Keratinocyte (primary cell): ENCODE measurements at regions not wholly inside any gene's neighbourhood (a gene's known extent, or its start where the extent isn't known, plus 50 kb on each side); places are given as distances from the start of the nearest gene placed in this dataset.

ENCODE experiments used
- DNase-seq: peaks from one replicate; pipeline ENCODE4 v3.0.0-alpha.2; 2011; ENCODE audit warnings: low read depth, missing footprints, low spot score
- FAIRE-seq: peaks from 2 replicates; lab custom pipeline; 2011; peaks lifted over from hg19 to GRCh38; lab: Jason Lieb, UNC
- H2AFZ ChIP-seq: 2 replicates; pipeline ENCODE4 v1.6.0; 2012; ENCODE audit warnings: low read length, control low read depth, inconsistent platforms; ENCODE audit not compliant: control insufficient read depth
- H3K27ac ChIP-seq: 2 replicates; pipeline ENCODE4 v1.5.1; 2011; ENCODE audit warnings: low read length; ENCODE audit not compliant: control insufficient read depth, insufficient read depth
- H3K27me3 ChIP-seq: 3 replicates; pipeline ENCODE4 v1.6.0; 2011; ENCODE audit warnings: low read length; ENCODE audit not compliant: control insufficient read depth, insufficient read depth; ENCODE audit errors: extremely low read depth
- H3K36me3 ChIP-seq, 2 experiments: 2 replicates in 1 of 2; 3 replicates in 1 of 2; pipeline ENCODE4 v1.5.1; 2011; ENCODE audit warnings: low read length in 2 of 2, mild to moderate bottlenecking in 1 of 2; ENCODE audit not compliant: control insufficient read depth in 2 of 2, insufficient read depth in 2 of 2; ENCODE audit errors: extremely low read depth in 1 of 2
- H3K4me1 ChIP-seq: 3 replicates; pipeline ENCODE4 v1.5.1; 2011; ENCODE audit warnings: low read length; ENCODE audit not compliant: control insufficient read depth, insufficient read depth; ENCODE audit errors: extremely low read depth
- H3K4me2 ChIP-seq: 3 replicates; pipeline ENCODE4 v1.6.0; 2011; ENCODE audit warnings: low read depth, low read length; ENCODE audit not compliant: control insufficient read depth, insufficient read depth; ENCODE audit errors: extremely low read depth
- H3K4me3 ChIP-seq, 3 experiments: fragments of 200-600 bp in 1 of 3; sonication (generic) in 1 of 3; 2 replicates in 2 of 3; 3 replicates in 1 of 3; pipeline ENCODE4 v1.5.1; 2011 to 2016; ENCODE audit warnings: low read length in 3 of 3, mild to moderate bottlenecking in 3 of 3, control low read depth in 2 of 3, inconsistent platforms in 1 of 3, low read depth in 1 of 3, mixed read lengths in 1 of 3, mixed run types in 1 of 3, moderate library complexity in 1 of 3; ENCODE audit not compliant: control insufficient read depth in 2 of 3, insufficient read depth in 2 of 3; ENCODE audit errors: extremely low read depth in 1 of 3
- H3K79me2 ChIP-seq: 2 replicates; pipeline ENCODE4 v1.6.0; 2012; ENCODE audit warnings: low read length; ENCODE audit not compliant: control insufficient read depth, insufficient read depth
- H3K9ac ChIP-seq: 3 replicates; pipeline ENCODE4 v1.6.0; 2011; ENCODE audit warnings: low read length; ENCODE audit not compliant: control insufficient read depth, insufficient read depth; ENCODE audit errors: extremely low read depth
- H3K9me1 ChIP-seq: 3 replicates; pipeline ENCODE4 v1.6.0; 2011; ENCODE audit warnings: low read length; ENCODE audit not compliant: control insufficient read depth, insufficient read depth; ENCODE audit errors: extremely low read depth
- H3K9me3 ChIP-seq: 2 replicates; pipeline ENCODE4 v1.5.1; 2012; ENCODE audit warnings: low read depth, low read length; ENCODE audit not compliant: control insufficient read depth
- H4K20me1 ChIP-seq: 3 replicates; pipeline ENCODE4 v1.6.0; 2011; ENCODE audit warnings: low read length; ENCODE audit not compliant: control insufficient read depth, insufficient read depth; ENCODE audit errors: extremely low read depth
- CTCF ChIP-seq, 3 experiments: IDR thresholded peaks in 1 of 3; conservative IDR thresholded peaks in 1 of 3; optimal IDR thresholded peaks in 1 of 3; 2 replicates in 2 of 3; 3 replicates in 1 of 3; pipeline versions ENCODE3 to v1.5.1; 2011; ENCODE audit warnings: low read length in 3 of 3, mild to moderate bottlenecking in 3 of 3, moderate library complexity in 2 of 3, control low read depth in 1 of 3, inconsistent platforms in 1 of 3; ENCODE audit not compliant: insufficient read depth in 2 of 3; ENCODE audit errors: extremely low read depth in 1 of 3
- EZH2 ChIP-seq: IDR thresholded peaks from one replicate; pipeline ENCODE4 v1.6.1; 2012; ENCODE audit warnings: inconsistent platforms, mild to moderate bottlenecking, low read length, moderate library complexity
- dilution Hi-C: fragments of 300-500 bp; cut with MboI; formaldehyde crosslinking; loops from one replicate; pipeline ENCODE4 v1.7.0; 2020; ENCODE audit warnings: low sequenced_read_pairs; ENCODE audit not compliant: extremely low pct_ligation_motif_present

DNA sequence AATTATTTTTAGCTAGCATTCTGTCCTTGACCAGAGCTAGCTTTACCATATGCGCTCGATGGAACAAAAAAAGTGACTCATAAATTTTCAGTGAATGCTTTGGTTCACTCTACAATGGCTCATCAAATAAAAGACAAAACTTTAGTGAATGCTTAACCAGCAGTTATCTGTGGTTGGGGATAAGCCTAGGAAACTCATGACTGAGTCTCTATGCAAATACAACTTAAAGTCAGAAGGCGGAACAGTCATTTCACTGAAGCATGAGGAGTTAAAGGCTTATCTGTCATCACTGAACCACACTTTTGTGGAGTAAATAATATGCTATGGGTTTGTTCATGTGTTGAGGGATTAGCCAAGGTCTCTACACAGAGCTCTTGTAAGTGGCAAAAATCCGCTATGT, 308.4 kb downstream of the SQOR start:
- FAIRE-seq: no peak
- no peak for DNase-seq
- H3K4me2 ChIP-seq: no peak overlapping the region

DNA sequence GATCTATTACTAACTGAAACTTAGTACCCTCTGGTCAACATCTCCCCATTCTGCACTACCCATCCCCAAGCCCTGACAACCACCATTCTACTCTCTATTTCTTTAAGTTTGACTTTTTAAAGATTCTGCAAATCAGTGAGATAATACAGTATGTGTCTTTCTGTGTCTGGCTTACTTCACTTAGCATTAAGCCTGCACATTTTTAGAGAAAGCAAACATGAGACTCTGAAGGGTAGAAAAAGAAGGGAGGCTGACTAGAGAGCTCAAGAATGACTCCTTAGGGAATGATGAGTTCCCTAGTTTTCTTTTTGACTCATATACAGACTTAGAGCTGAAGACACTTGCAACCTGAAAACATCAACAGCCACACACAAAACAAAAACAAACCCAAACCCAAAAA, 311.3 kb downstream of the SQOR start:
- DNase-seq: no peak
- FAIRE-seq: no peak
- Histone ChIP-seq H4K20me1 (no peaks in the 10 kb centered on the region), H3K4me1 (no peaks in the 10 kb centered on the region), H3K79me2 (no peaks in the 10 kb centered on the region), H3K27ac (no peak overlapping the region), H2AFZ (no peak overlapping the region), H3K36me3 (no peaks in the 10 kb centered on the region), H3K4me3 (no peak overlapping the region), H3K9me3 (no peaks in the 10 kb centered on the region), H3K4me2 (no peak overlapping the region), H3K9me1 (no peaks in the 10 kb centered on the region), H3K9ac (no peak overlapping the region), H3K27me3 (no peaks in the 10 kb centered on the region)
- dilution Hi-C loops: no loop called here
- TF ChIP-seq CTCF (optimal IDR thresholded peaks at IDR 0.05 in 1 of 3, IDR thresholded peaks at IDR 0.05 in 1 of 3, conservative IDR thresholded peaks at IDR 0.05 in 1 of 3; ENCODE audit: extremely low read depth in 1 of 3, insufficient read depth in 2 of 3, low read length in 3 of 3) (no peak), EZH2 (no peak)

More for the DNA sequence above, 308.4 kb downstream of the SQOR start:
- dilution Hi-C loops: no loop called here
- Histone ChIP-seq H3K4me1 (no peaks in the 10 kb centered on the region), H3K9me3 (no peaks in the 10 kb centered on the region), H3K4me3 (no peak overlapping the region), H3K9me1 (no peaks in the 10 kb centered on the region), H3K9ac (no peak overlapping the region), H3K36me3 (no peaks in the 10 kb centered on the region), H2AFZ (no peak overlapping the region), H4K20me1 (no peaks in the 10 kb centered on the region), H3K27ac (no peak overlapping the region), H3K27me3 (no peaks in the 10 kb centered on the region), H3K79me2 (no peaks in the 10 kb centered on the region)
- no peak for TF ChIP-seq EZH2
- TF ChIP-seq CTCF (optimal IDR thresholded peaks at IDR 0.05 in 1 of 3, IDR thresholded peaks at IDR 0.05 in 1 of 3, conservative IDR thresholded peaks at IDR 0.05 in 1 of 3; ENCODE audit: extremely low read depth in 1 of 3, insufficient read depth in 2 of 3, low read length in 3 of 3): no peak
